IMR-90 (cell line): ENCODE measurements at regions not wholly inside any gene's neighbourhood (a gene's known extent, or its start where the extent isn't known, plus 50 kb on each side); places are given as distances from the start of the nearest gene placed in this dataset.

Experiments
- ATAC-seq: fragments of 200-7000 bp; cut with Tn5 transposase; 2 replicates; pipeline ENCODE4 v1.9.1; 2020; ENCODE audit warnings: low read depth, mild to moderate bottlenecking, moderate library complexity
- BruUV-seq: library from RNA; stranded (reverse); fragments of 400-500 nt; replicated peaks from 2 replicates; lab custom pipeline; 2021; lab: Mats Ljungman, UMichigan
- CTCF ChIA-PET: fragments of 300-600 bp; formaldehyde crosslinking; extraction: SDS; loops from one replicate; lab custom pipeline; 2021; ENCODE audit warnings: antibody characterized with exemption; lab: Yijun Ruan, JAX
- POLR2A ChIA-PET: fragments of 300-600 bp; sonication (Branson Sonifier 250); formaldehyde crosslinking; loops from one replicate; lab custom pipeline; 2022; ENCODE audit warnings: antibody characterized with exemption; ENCODE audit not compliant: unreplicated experiment; lab: Charles Lee
- DNase-seq: peaks from one replicate; pipeline ENCODE4 v3.0.0; 2013
- H2AFZ ChIP-seq: replicated peaks from 2 replicates; pipeline ENCODE3; 2013; ENCODE audit warnings: low read length, mild to moderate bottlenecking; ENCODE audit not compliant: poor library complexity
- H2AK5ac ChIP-seq: 2 replicates; pipeline ENCODE4 v1.6.1; 2013; ENCODE audit warnings: low read depth, low read length, inconsistent platforms
- H2AK9ac ChIP-seq: replicated peaks from 2 replicates; pipeline ENCODE3; 2013; ENCODE audit warnings: mild to moderate bottlenecking, low read depth, low read length, moderate library complexity; ENCODE audit not compliant: poor library complexity
- H2BK120ac ChIP-seq: 2 replicates; pipeline ENCODE4 v1.6.1; 2013; ENCODE audit warnings: low read depth, low read length, inconsistent platforms
- H2BK15ac ChIP-seq: 3 replicates; pipeline ENCODE4 v1.6.1; 2013; ENCODE audit warnings: low read depth, low read length, inconsistent platforms
- H2BK20ac ChIP-seq: 2 replicates; pipeline ENCODE4 v1.6.1; 2013; ENCODE audit warnings: low read depth, mild to moderate bottlenecking, inconsistent platforms, low read length, moderate library complexity
- H2BK5ac ChIP-seq: 2 replicates; pipeline ENCODE4 v1.6.1; 2013; ENCODE audit warnings: mild to moderate bottlenecking, low read depth, low read length, inconsistent platforms; ENCODE audit not compliant: poor library complexity, severe bottlenecking
- H3K14ac ChIP-seq: replicated peaks from 2 replicates; pipeline ENCODE4 v1.6.1; 2013; ENCODE audit warnings: low read depth, low read length, inconsistent platforms
- H3K18ac ChIP-seq: 2 replicates; pipeline ENCODE4 v1.6.1; 2013; ENCODE audit warnings: low read depth, low read length, control low read depth
- H3K23ac ChIP-seq: 2 replicates; pipeline ENCODE4 v1.6.1; 2013; ENCODE audit warnings: low read depth, low read length, inconsistent platforms
- H3K27ac ChIP-seq: 2 replicates; pipeline ENCODE4 v1.5.1; 2013; ENCODE audit warnings: mild to moderate bottlenecking, control low read depth, low read length; ENCODE audit not compliant: insufficient read depth
- H3K27me3 ChIP-seq: 2 replicates; pipeline ENCODE4 v1.6.1; 2013; ENCODE audit warnings: low read length; ENCODE audit not compliant: control insufficient read depth, insufficient read depth
- H3K36me3 ChIP-seq: 2 replicates; pipeline ENCODE4 v1.6.1; 2013; ENCODE audit warnings: low read length, mixed read lengths; ENCODE audit not compliant: control insufficient read depth, insufficient read depth
- H3K4ac ChIP-seq: 2 replicates; pipeline ENCODE4 v1.6.1; 2013; ENCODE audit warnings: low read depth, low read length, inconsistent platforms
- H3K4me1 ChIP-seq: 2 replicates; pipeline ENCODE4 v1.6.1; 2013; ENCODE audit warnings: low read length, mixed read lengths; ENCODE audit not compliant: control insufficient read depth, insufficient read depth
- H3K4me2 ChIP-seq: 2 replicates; pipeline ENCODE4 v1.6.1; 2013; ENCODE audit warnings: low read depth, mild to moderate bottlenecking, control low read depth, low read length, moderate library complexity
- H3K4me3 ChIP-seq: 2 replicates; pipeline ENCODE4 v1.5.1; 2013; ENCODE audit warnings: low read depth, mild to moderate bottlenecking, control low read depth, low read length, moderate library complexity; ENCODE audit not compliant: insufficient read depth
- H3K56ac ChIP-seq: 2 replicates; pipeline ENCODE4 v1.6.1; 2013; ENCODE audit warnings: low read length, inconsistent platforms; ENCODE audit not compliant: insufficient read depth; ENCODE audit errors: extremely low read depth
- H3K79me1 ChIP-seq, 2 experiments: 2 replicates each; pipeline ENCODE4 v1.6.1; 2013; ENCODE audit warnings: low read length in 2 of 2, inconsistent platforms in 1 of 2, low read depth in 1 of 2
- H3K9ac ChIP-seq: 2 replicates; pipeline ENCODE4 v1.6.1; 2013; ENCODE audit warnings: low read depth, low read length, control low read depth
- H3K9me1 ChIP-seq: 2 replicates; pipeline ENCODE4 v1.6.1; 2013; ENCODE audit warnings: low read length, inconsistent platforms; ENCODE audit not compliant: insufficient read depth
- H3K9me3 ChIP-seq: 2 replicates; pipeline ENCODE4 v1.6.1; 2013; ENCODE audit warnings: low read length; ENCODE audit not compliant: control insufficient read depth, insufficient read depth
- H4K20me1 ChIP-seq: 2 replicates; pipeline ENCODE4 v1.6.1; 2013; ENCODE audit warnings: low read length, inconsistent platforms; ENCODE audit not compliant: insufficient read depth
- H4K5ac ChIP-seq: 2 replicates; pipeline ENCODE4 v1.6.1; 2013; ENCODE audit warnings: mild to moderate bottlenecking, low read depth, low read length, control low read depth
- H4K8ac ChIP-seq, 2 experiments: 2 replicates each; pipeline ENCODE4 v1.6.1; 2013; ENCODE audit warnings: low read depth in 2 of 2, low read length in 2 of 2, control low read depth in 1 of 2, inconsistent platforms in 1 of 2
- H4K91ac ChIP-seq: 2 replicates; pipeline ENCODE4 v1.6.1; 2013; ENCODE audit warnings: low read depth, low read length, inconsistent platforms; ENCODE audit not compliant: insufficient read depth
- BHLHE40 ChIP-seq: fragments of 150-350 bp; IDR thresholded peaks from 2 replicates; pipeline ENCODE4 v1.6.1; 2016; ENCODE audit warnings: mild to moderate bottlenecking, low read depth, low read length
- CEBPB ChIP-seq: IDR thresholded peaks from 2 replicates; pipeline ENCODE4 v1.6.1; 2012; ENCODE audit warnings: low read depth, low read length, improper control_type of control experiment
- CHD1 ChIP-seq: IDR thresholded peaks from 2 replicates; pipeline ENCODE4 v1.6.1; 2012; ENCODE audit warnings: low read depth, low read length, improper control_type of control experiment
- ELK1 ChIP-seq: fragments of 150-350 bp; IDR thresholded peaks from 2 replicates; pipeline ENCODE4 v1.6.1; 2016; ENCODE audit warnings: low read depth, mild to moderate bottlenecking, low read length, moderate library complexity, borderline replicate concordance
- FOS ChIP-seq: fragments of 150-350 bp; IDR thresholded peaks from 2 replicates; pipeline ENCODE4 v1.6.1; 2016; ENCODE audit warnings: low read depth, low read length
- MAFK ChIP-seq: IDR thresholded peaks from 2 replicates; pipeline ENCODE4 v1.6.1; 2012; ENCODE audit warnings: low read depth, low read length, improper control_type of control experiment
- MAZ ChIP-seq: IDR thresholded peaks from 2 replicates; pipeline ENCODE4 v1.6.1; 2012; ENCODE audit warnings: low read depth, mild to moderate bottlenecking, low read length, improper control_type of control experiment, moderate library complexity, borderline replicate concordance
- MXI1 ChIP-seq: IDR thresholded peaks from 2 replicates; pipeline ENCODE4 v1.6.1; 2012; ENCODE audit warnings: low read depth, mild to moderate bottlenecking, low read length, moderate library complexity, borderline replicate concordance
- NFE2L2 ChIP-seq: fragments of 150-350 bp; IDR thresholded peaks from 2 replicates; pipeline ENCODE4 v1.6.1; 2016; ENCODE audit warnings: low read depth, mild to moderate bottlenecking, low read length
- POLR2A ChIP-seq: IDR thresholded peaks from 2 replicates; pipeline ENCODE4 v1.6.1; 2012; ENCODE audit warnings: mild to moderate bottlenecking, low read depth, low read length
- RAD21 ChIP-seq: IDR thresholded peaks from 2 replicates; pipeline ENCODE4 v1.6.1; 2012; ENCODE audit warnings: low read length, improper control_type of control experiment
- RCOR1 ChIP-seq: IDR thresholded peaks from 2 replicates; pipeline ENCODE4 v1.6.1; 2012; ENCODE audit warnings: mild to moderate bottlenecking, low read length, improper control_type of control experiment; ENCODE audit not compliant: insufficient replicate concordance
- RFX5 ChIP-seq: IDR thresholded peaks from 2 replicates; pipeline ENCODE4 v1.8.0; 2012; ENCODE audit warnings: low read depth, mild to moderate bottlenecking, low read length, moderate library complexity
- SMC3 ChIP-seq: fragments of 150-350 bp; IDR thresholded peaks from 2 replicates; pipeline ENCODE4 v1.6.1; 2016; ENCODE audit warnings: low read depth, mild to moderate bottlenecking, antibody characterized with exemption, low read length, moderate library complexity
- USF2 ChIP-seq: fragments of 150-350 bp; IDR thresholded peaks from 2 replicates; pipeline ENCODE4 v1.6.1; 2017; ENCODE audit warnings: mild to moderate bottlenecking, antibody characterized with exemption, low read length, low read depth
- WGBS, 2 experiments: methylation state at CpG; one replicate each; pipeline versions ENCODE4 v1.1.5 to v1.1.7; 2013; ENCODE audit warnings: missing lambda C conversion rate in 2 of 2; ENCODE audit not compliant: insufficient read length in 1 of 2; ENCODE audit errors: extremely low coverage in 2 of 2; 5-methylcytosine and 5-hydroxymethylcytosine counted together
- dilution Hi-C: fragments of 300-500 bp; cut with HindIII; formaldehyde crosslinking; loops from one replicate; pipeline ENCODE4 v1.14.3; 2018; ENCODE audit warnings: low sequenced_read_pairs; ENCODE audit not compliant: unreplicated experiment
- in situ Hi-C: fragments of 300-500 bp; cut with MboI; formaldehyde crosslinking; loops from 3 replicates; pipeline ENCODE4 v1.14.3; 2019; ENCODE audit warnings: low sequenced_read_pairs, inconsistent platforms, mixed read lengths
- intact Hi-C: fragments of 100-400 bp; cut with micrococcal nuclease; formaldehyde crosslinking; loops from 2 replicates; pipeline ENCODE4 v1.10.0; 2022
- TF ChIP-seq, protein P1 (sequence below): conservative IDR thresholded peaks from 2 replicates; pipeline ENCODE4 v1.5.1; 2012; ENCODE audit warnings: mild to moderate bottlenecking, low read depth, low read length, improper control_type of control experiment

DNA sequence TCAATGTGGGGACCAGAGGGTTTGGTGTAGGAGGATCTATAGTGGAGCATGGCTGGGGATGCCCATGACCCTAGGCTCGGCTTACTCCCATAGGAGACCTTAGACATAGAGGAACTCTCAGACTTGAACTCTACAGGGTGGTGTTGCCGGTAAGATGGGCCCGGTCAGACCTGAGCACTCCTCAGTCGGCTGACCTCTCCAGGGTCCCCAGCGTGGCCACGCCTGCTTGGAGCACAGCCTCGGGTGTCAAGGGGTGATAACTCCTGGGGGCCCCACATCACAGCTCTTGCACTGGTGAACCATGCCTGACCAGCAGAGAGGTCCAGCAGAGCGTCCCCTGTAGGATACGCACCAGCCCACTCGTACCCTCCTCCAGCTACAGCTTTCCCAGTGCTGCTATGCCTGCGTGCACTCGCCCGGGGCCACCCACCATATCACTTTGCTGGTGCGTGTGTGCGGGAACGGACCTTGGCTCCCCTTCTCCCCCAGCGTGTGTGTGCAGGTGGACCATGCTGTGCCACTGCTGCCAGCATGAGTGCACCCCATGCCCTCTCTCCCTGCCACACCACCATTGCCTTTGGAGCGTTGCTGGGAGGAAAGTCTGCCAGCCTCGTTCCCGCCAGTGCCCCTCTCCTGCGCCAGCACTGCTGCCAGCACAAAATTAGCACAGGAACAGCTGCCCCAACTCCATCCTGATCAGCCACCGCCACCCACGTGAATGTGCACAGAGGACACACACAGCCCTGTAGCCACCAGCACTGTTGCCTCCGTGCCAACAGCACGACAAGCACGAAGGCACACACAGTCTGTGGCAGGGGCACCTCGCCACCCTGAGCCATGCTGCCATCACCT is 806.6 kb downstream of the GLUD2 start:
- Histone ChIP-seq H3K9me1 (no peaks in the 10 kb centered on the region), H3K4ac (no peak overlapping the region), H3K18ac (no peak overlapping the region), H3K27me3 (no peaks in the 10 kb centered on the region), H2AFZ (no peak overlapping the region), H2AK5ac (no peak overlapping the region), H2BK15ac (no peak overlapping the region), H3K14ac (no peak overlapping the region), H3K79me1 (no peaks in the 10 kb centered on the region), H4K5ac (no peak overlapping the region), H3K23ac (no peak overlapping the region), H2BK5ac (no peak overlapping the region), H4K20me1 (no peaks in the 10 kb centered on the region), H4K91ac (no peak overlapping the region), H2BK120ac (no peak overlapping the region), H3K4me1 (no peaks in the 10 kb centered on the region), H3K56ac (no peak overlapping the region), H3K4me3 (no peak overlapping the region), H3K4me2 (no peak overlapping the region), H3K27ac (no peak overlapping the region), H3K9me3 (0 out of 2 replicates have a peak, but pooled peaks cover 3% of the 10 kb centered on the region), H3K9ac (no peak overlapping the region), H4K8ac (no peak overlapping the region), H2AK9ac (no peak overlapping the region), H3K36me3 (no peaks in the 10 kb centered on the region), H2BK20ac (no peak overlapping the region)
- ATAC-seq, result no peak
- DNase-seq, result no peak
- WGBS, 2 experiments, result 90% methylated on average over 4 of the region's 27 CpGs; no CpG with 5 or more reads in 1 of the 2 experiments
- ChIA-PET CTCF (no interaction called here), POLR2A (no interaction called here)
- TF ChIP-seq USF2, result no peak
- TF ChIP-seq RCOR1, result no peak
- TF ChIP-seq MAFK, result no peak
- TF ChIP-seq NFE2L2, result no peak
- no peak for TF ChIP-seq SMC3
- no peak for TF ChIP-seq CEBPB
- no peak for TF ChIP-seq CHD1
- no peak for TF ChIP-seq RFX5
- no peak for TF ChIP-seq RAD21
- TF ChIP-seq POLR2A, result no peak
- TF ChIP-seq, protein P1, sequence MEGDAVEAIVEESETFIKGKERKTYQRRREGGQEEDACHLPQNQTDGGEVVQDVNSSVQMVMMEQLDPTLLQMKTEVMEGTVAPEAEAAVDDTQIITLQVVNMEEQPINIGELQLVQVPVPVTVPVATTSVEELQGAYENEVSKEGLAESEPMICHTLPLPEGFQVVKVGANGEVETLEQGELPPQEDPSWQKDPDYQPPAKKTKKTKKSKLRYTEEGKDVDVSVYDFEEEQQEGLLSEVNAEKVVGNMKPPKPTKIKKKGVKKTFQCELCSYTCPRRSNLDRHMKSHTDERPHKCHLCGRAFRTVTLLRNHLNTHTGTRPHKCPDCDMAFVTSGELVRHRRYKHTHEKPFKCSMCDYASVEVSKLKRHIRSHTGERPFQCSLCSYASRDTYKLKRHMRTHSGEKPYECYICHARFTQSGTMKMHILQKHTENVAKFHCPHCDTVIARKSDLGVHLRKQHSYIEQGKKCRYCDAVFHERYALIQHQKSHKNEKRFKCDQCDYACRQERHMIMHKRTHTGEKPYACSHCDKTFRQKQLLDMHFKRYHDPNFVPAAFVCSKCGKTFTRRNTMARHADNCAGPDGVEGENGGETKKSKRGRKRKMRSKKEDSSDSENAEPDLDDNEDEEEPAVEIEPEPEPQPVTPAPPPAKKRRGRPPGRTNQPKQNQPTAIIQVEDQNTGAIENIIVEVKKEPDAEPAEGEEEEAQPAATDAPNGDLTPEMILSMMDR, result no peak
- TF ChIP-seq FOS, result no peak
- no peak for TF ChIP-seq MXI1
- TF ChIP-seq BHLHE40, result no peak
- TF ChIP-seq MAZ, result no peak
- no peak for TF ChIP-seq ELK1
- dilution Hi-C loops (no loop called here), in situ Hi-C loops (no loop called here), intact Hi-C loops (no loop called here)
- no TSS peak for BruUV-seq
